ENCODE measurements at regions not wholly inside any gene's neighbourhood (a gene's known extent, or its start where the extent isn't known, plus 50 kb on each side); places are given as distances from the start of the nearest gene placed in this dataset.

DNA sequence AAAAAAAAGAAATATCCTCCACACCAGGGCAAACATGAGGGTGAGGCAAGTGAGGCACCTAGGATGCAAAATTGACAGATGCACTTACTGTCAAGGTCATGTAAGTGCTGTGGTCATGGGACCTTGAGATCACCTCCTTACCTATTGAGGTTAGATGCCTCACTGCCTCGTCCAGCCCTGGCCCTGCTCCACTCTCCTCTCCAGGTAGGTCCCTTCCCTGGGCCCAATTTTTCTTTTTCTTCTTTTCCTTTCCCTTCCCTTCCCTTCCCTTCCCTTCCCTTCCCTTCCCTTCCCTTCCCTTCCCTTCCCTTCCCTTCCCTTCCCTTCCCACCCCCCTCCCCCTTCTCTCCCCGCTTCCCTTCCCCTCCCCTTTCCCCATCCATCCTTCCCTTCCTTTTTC is 71.1 kb upstream of the DLG1 start:
- no peaks in the 10 kb centered on the region for H3K36me3 ChIP-seq (ENCODE audit: control insufficient read depth in 2 of 2, insufficient read depth in 1 of 2, low read length in 2 of 2)
- no peaks in the 10 kb centered on the region for H3K9me3 ChIP-seq (ENCODE audit: control insufficient read depth, insufficient read depth, low read depth, low read length)
- no peak overlapping the region for H3K4me3 ChIP-seq (ENCODE audit: low read depth, low read length)
- CTCF ChIA-PET = no interaction called here
- POLR2A ChIA-PET = no interaction called here
- H3K27ac ChIP-seq (ENCODE audit: extremely low read depth, low read depth, low read length) = no peak overlapping the region
- no peak for TF ChIP-seq ZNF707 (tag by site-specific recombination; IDR thresholded peaks at IDR 0.05)
- no peak for TF ChIP-seq ZEB2 (tag by site-specific recombination; IDR thresholded peaks at IDR 0.05)
- TF ChIP-seq, protein P1, sequence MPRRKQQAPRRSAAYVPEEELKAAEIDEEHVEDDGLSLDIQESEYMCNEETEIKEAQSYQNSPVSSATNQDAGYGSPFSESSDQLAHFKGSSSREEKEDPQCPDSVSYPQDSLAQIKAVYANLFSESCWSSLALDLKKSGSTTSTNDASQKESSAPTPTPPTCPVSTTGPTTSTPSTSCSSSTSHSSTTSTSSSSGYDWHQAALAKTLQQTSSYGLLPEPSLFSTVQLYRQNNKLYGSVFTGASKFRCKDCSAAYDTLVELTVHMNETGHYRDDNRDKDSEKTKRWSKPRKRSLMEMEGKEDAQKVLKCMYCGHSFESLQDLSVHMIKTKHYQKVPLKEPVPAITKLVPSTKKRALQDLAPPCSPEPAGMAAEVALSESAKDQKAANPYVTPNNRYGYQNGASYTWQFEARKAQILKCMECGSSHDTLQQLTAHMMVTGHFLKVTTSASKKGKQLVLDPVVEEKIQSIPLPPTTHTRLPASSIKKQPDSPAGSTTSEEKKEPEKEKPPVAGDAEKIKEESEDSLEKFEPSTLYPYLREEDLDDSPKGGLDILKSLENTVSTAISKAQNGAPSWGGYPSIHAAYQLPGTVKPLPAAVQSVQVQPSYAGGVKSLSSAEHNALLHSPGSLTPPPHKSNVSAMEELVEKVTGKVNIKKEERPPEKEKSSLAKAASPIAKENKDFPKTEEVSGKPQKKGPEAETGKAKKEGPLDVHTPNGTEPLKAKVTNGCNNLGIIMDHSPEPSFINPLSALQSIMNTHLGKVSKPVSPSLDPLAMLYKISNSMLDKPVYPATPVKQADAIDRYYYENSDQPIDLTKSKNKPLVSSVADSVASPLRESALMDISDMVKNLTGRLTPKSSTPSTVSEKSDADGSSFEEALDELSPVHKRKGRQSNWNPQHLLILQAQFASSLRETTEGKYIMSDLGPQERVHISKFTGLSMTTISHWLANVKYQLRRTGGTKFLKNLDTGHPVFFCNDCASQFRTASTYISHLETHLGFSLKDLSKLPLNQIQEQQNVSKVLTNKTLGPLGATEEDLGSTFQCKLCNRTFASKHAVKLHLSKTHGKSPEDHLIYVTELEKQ (tag by site-specific recombination; IDR thresholded peaks at IDR 0.05; ENCODE audit: borderline replicate concordance) = no peak
- no peak for TF ChIP-seq SP3 (tag by site-specific recombination; IDR thresholded peaks at IDR 0.05)
- TF ChIP-seq, protein P2, sequence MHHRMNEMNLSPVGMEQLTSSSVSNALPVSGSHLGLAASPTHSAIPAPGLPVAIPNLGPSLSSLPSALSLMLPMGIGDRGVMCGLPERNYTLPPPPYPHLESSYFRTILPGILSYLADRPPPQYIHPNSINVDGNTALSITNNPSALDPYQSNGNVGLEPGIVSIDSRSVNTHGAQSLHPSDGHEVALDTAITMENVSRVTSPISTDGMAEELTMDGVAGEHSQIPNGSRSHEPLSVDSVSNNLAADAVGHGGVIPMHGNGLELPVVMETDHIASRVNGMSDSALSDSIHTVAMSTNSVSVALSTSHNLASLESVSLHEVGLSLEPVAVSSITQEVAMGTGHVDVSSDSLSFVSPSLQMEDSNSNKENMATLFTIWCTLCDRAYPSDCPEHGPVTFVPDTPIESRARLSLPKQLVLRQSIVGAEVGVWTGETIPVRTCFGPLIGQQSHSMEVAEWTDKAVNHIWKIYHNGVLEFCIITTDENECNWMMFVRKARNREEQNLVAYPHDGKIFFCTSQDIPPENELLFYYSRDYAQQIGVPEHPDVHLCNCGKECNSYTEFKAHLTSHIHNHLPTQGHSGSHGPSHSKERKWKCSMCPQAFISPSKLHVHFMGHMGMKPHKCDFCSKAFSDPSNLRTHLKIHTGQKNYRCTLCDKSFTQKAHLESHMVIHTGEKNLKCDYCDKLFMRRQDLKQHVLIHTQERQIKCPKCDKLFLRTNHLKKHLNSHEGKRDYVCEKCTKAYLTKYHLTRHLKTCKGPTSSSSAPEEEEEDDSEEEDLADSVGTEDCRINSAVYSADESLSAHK (tag by site-specific recombination; IDR thresholded peaks at IDR 0.05) = no peak
- no peak for TF ChIP-seq ZNF138 (tag by site-specific recombination; IDR thresholded peaks at IDR 0.05; ENCODE audit: borderline replicate concordance)
- H3K4me1 ChIP-seq (ENCODE audit: control insufficient read depth, insufficient read depth, low read length) = no peaks in the 10 kb centered on the region

DNA sequence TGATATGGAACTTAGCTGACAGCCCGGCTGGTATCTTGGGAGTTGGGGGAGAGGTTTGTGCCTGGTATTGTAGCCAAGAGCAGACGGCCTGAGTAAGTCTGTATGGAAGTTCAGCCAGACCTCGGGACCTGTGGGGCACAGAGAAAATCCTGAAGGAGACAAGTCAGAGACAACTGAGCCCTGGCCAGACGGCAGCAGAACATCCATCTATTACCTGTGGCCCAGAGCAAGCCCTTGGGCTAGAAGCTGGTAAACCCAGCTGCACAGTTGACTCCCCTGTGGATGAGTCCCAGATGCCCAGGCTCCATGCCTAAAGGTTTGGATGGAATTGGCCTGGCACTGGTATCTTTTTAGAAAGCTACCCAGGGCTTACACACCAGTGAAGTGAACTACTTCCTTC is 70.4 kb upstream of the DLG1 start:
- no peaks in the 10 kb centered on the region for H3K4me1 ChIP-seq (ENCODE audit: control insufficient read depth, insufficient read depth, low read length)
- H3K9me3 ChIP-seq (ENCODE audit: control insufficient read depth, insufficient read depth, low read depth, low read length) = no peaks in the 10 kb centered on the region
- no peak overlapping the region for H3K4me3 ChIP-seq (ENCODE audit: low read depth, low read length)
- TF ChIP-seq ZFP3 (tag by site-specific recombination; IDR thresholded peaks at IDR 0.05; ENCODE audit: low read depth) (no peak), ZNF214 (tag by site-specific recombination; IDR thresholded peaks at IDR 0.05; ENCODE audit: borderline replicate concordance) (no peak), ZNF830 (tag by site-specific recombination; IDR thresholded peaks at IDR 0.05; ENCODE audit: low read depth) (no peak), ZNF600 (tag by site-specific recombination; IDR thresholded peaks at IDR 0.05) (no peak), MYNN (tag by site-specific recombination; IDR thresholded peaks at IDR 0.05; ENCODE audit: borderline replicate concordance) (no peak), ZNF311 (tag by site-specific recombination; IDR thresholded peaks at IDR 0.05; ENCODE audit: borderline replicate concordance) (no peak), ZSCAN30 (tag by site-specific recombination; IDR thresholded peaks at IDR 0.05) (no peak), ZNF747 (tag by site-specific recombination; IDR thresholded peaks at IDR 0.05) (no peak), OSR2 (tag by site-specific recombination; IDR thresholded peaks at IDR 0.05) (no peak)
- TF ChIP-seq, protein P3, sequence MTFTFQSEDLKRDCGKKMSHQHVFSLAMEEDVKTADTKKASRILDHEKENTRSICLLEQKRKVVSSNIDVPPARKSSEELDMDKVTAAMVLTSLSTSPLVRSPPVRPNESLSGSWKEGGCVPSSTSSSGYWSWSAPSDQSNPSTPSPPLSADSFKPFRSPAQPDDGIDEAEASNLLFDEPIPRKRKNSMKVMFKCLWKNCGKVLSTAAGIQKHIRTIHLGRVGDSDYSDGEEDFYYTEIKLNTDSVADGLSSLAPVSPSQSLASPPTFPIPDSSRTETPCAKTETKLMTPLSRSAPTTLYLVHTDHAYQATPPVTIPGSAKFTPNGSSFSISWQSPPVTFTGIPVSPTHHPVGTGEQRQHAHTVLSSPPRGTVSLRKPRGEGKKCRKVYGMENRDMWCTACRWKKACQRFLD (tag by site-specific recombination; IDR thresholded peaks at IDR 0.05) = no peak
- TF ChIP-seq, protein P4, sequence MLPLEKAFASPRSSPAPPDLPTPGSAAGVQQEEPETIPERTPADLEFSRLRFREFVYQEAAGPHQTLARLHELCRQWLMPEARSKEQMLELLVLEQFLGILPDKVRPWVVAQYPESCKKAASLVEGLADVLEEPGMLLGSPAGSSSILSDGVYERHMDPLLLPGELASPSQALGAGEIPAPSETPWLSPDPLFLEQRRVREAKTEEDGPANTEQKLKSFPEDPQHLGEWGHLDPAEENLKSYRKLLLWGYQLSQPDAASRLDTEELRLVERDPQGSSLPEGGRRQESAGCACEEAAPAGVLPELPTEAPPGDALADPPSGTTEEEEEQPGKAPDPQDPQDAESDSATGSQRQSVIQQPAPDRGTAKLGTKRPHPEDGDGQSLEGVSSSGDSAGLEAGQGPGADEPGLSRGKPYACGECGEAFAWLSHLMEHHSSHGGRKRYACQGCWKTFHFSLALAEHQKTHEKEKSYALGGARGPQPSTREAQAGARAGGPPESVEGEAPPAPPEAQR (tag by site-specific recombination; IDR thresholded peaks at IDR 0.05) = no peak
- ChIA-PET CTCF (no interaction called here), POLR2A (no interaction called here)
- H3K36me3 ChIP-seq (ENCODE audit: control insufficient read depth in 2 of 2, insufficient read depth in 1 of 2, low read length in 2 of 2) = no peaks in the 10 kb centered on the region
- no peak overlapping the region for H3K27ac ChIP-seq (ENCODE audit: extremely low read depth, low read depth, low read length)
